Dendritic cell treated with granulocyte-macrophage colony-stimulating factor and Interleukin-4, amounts not matched to agents 40 ng/mL and 50 ng/mL, for 4 days (primary cell): ENCODE measurements at regions not wholly inside any gene's neighbourhood (a gene's known extent, or its start where the extent isn't known, plus 50 kb on each side); places are given as distances from the start of the nearest gene placed in this dataset.

Experiments
- H3K27ac Mint-ChIP-seq: one replicate; pipeline ENCODE4 v1.8.0; 2022; ENCODE audit warnings: mild to moderate bottlenecking, mixed read lengths
- H3K27me3 Mint-ChIP-seq: one replicate; pipeline ENCODE4 v1.8.0; 2022; ENCODE audit warnings: mild to moderate bottlenecking, mixed read lengths
- H3K36me3 Mint-ChIP-seq: one replicate; pipeline ENCODE4 v1.8.0; 2022; ENCODE audit warnings: low read depth, mixed read lengths
- H3K4me1 Mint-ChIP-seq: one replicate; pipeline ENCODE4 v1.8.0; 2022; ENCODE audit warnings: low read depth, mixed read lengths
- H3K4me3 Mint-ChIP-seq: one replicate; pipeline ENCODE4 v1.8.0; 2022; ENCODE audit warnings: mild to moderate bottlenecking, moderate library complexity, mixed read lengths
- H3K9me3 Mint-ChIP-seq: one replicate; pipeline ENCODE4 v1.8.0; 2022; ENCODE audit warnings: mixed read lengths
- intact Hi-C: fragments of 100-400 bp; cut with micrococcal nuclease; formaldehyde crosslinking; loops from one replicate; pipeline ENCODE4 v1.15.0; 2022

DNA sequence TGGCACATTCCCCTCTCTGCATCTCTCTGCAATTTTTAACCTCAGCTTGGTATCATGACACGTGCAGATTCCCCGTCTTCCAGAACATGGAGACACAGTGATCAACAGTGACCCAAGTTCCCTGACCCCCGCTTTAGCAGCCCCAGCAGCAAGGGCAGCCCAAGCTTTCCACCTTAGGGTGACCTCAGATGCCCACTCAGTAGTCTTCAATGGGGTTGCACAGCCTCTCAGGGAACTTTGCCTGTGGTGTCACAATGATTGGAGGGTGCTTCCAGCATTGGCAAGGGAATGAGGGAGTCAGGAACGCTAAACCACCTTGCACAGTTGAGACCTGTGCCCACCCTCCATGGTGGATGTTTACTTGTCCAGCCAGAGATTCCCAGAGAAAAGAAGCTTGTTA lies 287.1 kb upstream of the CDH4 start:
- intact Hi-C loops, result no loop called here
- H3K4me3 Mint-ChIP-seq, result no peak overlapping the region
- H3K27ac Mint-ChIP-seq, result no peak overlapping the region
- H3K36me3 Mint-ChIP-seq, result no peaks in the 10 kb centered on the region
- peaks cover 6% of the 10 kb centered on the region for H3K9me3 Mint-ChIP-seq
- H3K27me3 Mint-ChIP-seq, result peaks cover 6% of the 10 kb centered on the region
- no peaks in the 10 kb centered on the region for H3K4me1 Mint-ChIP-seq

DNA sequence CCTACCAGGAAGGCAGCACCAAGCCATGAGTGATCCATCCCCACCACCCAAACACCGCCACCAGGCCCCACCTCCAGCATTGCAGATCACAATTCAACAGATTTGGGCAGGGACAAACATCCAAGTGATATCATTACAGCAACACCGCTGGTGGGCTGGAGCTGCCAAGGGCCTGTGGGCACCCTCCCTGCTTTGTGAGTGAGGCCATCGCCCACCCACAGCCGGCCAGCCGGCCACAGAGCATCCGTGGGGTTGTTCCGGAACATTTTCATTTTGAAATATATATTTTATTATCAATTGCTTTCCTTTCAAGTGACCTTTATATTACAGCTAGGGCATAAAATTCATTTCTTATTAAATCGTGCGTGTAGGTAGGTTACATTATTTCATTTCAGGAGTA lies 286.0 kb upstream of the CDH4 start:
- Mint-ChIP-seq H3K27ac (no peak overlapping the region), H3K4me1 (no peaks in the 10 kb centered on the region), H3K9me3 (peaks cover 6% of the 10 kb centered on the region), H3K36me3 (no peaks in the 10 kb centered on the region), H3K27me3 (peaks cover 6% of the 10 kb centered on the region), H3K4me3 (no peak overlapping the region)
- intact Hi-C loops, result no loop called here

DNA sequence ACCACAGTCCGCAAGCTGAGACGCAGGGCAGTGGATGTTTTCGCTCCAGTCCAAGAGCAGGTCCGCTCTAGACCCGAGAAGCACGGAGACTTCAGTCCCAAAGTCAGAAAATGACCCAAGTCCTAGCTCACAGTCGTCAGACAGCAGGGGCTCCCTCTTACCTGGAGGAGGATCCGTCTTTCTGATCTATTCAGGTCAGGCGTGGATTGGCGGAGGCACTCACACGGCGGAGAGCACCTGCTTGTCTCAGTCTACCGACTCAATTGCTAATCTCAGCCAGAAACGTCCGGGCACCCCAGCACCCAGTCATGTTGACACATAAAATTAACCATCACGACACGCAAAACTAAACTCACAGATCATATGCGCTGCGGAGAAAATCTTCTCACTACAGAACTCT lies 285.3 kb upstream of the CDH4 start:
- H3K27me3 Mint-ChIP-seq, result peaks cover 6% of the 10 kb centered on the region
- no peak overlapping the region for H3K27ac Mint-ChIP-seq
- H3K36me3 Mint-ChIP-seq, result no peaks in the 10 kb centered on the region
- intact Hi-C loops, result no loop called here
- H3K9me3 Mint-ChIP-seq, result peaks cover 6% of the 10 kb centered on the region
- H3K4me1 Mint-ChIP-seq, result no peaks in the 10 kb centered on the region
- H3K4me3 Mint-ChIP-seq, result no peak overlapping the region

DNA sequence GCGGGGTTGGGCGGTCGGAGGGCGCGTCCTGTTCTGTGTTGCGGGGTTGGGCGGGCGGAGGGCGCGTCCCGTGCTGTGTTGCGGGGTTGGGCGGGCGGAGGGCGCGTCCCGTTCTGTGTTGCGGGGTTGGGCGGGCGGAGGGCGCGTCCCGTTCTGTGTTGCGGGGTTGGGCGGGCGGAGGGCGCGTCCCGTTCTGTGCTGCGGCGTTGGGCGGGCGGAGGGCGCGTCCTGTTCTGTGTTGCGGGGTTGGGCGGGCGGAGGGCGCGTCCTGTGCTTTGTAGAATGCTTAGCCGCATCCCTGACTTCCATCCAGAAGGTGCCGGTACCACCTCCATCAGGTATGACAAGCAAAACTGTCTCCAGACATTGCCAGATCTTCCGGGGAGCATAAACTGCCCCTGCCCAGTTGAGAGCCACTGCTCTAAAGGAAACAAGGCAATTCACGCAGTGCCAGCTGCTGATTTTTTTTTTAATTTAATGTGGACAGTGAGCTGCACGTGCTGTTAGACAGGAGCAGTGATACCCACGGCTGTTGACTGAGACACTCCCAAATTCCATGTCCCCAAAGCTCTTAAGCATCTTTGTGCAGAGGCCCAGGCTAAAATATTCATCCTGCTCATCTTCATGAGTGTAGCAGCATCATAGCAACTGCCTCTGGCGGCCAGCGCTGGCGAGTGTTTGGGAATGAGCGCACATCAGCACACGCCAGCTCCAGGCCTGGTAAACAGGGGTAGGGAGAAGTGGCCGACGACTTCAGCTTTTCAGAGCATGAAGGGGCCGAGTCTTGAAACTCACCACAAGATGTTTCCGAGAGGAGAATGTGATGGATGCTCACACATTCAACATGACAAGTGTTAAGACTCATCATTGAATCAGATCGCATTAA lies 284.4 kb upstream of the CDH4 start:
- no peak overlapping the region for H3K4me3 Mint-ChIP-seq

DNA sequence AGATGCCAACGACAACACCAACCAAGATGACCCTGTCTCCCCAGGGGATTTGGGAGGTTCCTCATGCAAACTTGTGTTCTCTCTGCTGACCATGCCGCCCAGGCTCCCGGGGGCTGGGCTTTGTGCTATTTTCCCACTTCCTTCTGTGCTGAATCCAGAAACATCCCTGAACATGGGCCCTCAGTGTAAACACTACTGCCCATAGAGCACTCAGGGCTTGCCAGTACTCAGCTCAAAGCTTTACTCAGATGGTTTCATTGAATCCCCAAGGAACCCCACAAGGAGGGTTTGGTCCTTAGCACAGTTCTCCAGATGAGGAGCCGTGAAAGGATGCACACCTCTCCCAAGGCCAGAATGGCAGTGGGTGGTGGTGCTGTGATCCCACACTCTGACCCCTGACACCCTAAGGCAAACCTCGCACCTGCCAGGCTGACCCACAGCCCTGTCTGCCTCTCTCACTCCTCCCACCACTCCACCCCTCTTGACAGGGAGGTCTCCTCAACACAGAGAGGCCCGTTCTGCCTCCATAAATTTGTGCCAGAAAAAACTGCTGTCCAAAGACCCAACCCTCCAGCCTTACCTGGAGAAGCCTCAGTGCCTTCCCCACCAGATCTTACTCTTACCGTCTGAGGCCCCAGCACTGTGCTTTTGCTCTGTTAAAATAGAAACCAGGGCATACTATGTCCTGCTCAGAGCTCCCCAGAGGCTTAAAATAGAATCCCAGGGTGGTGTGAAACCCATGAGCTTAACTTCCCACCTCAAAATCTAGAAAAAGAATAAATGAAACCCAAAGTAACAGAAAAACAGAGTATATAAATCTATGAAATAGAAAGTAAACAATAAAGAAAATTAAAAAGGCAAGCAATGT lies 283.0 kb upstream of the CDH4 start:
- no peak overlapping the region for H3K4me3 Mint-ChIP-seq
- no peaks in the 10 kb centered on the region for H3K36me3 Mint-ChIP-seq
- intact Hi-C loops, result no loop called here
- H3K4me1 Mint-ChIP-seq, result no peaks in the 10 kb centered on the region
- peaks cover 6% of the 10 kb centered on the region for H3K27me3 Mint-ChIP-seq
- no peak overlapping the region for H3K27ac Mint-ChIP-seq
- H3K9me3 Mint-ChIP-seq, result peaks cover 6% of the 10 kb centered on the region

More for the DNA sequence above, 284.4 kb upstream of the CDH4 start:
- no peak overlapping the region for H3K27ac Mint-ChIP-seq
- peaks cover 6% of the 10 kb centered on the region for H3K9me3 Mint-ChIP-seq
- no peaks in the 10 kb centered on the region for H3K36me3 Mint-ChIP-seq
- H3K27me3 Mint-ChIP-seq, result peaks cover 6% of the 10 kb centered on the region
- H3K4me1 Mint-ChIP-seq, result no peaks in the 10 kb centered on the region
- intact Hi-C loops, result no loop called here

DNA sequence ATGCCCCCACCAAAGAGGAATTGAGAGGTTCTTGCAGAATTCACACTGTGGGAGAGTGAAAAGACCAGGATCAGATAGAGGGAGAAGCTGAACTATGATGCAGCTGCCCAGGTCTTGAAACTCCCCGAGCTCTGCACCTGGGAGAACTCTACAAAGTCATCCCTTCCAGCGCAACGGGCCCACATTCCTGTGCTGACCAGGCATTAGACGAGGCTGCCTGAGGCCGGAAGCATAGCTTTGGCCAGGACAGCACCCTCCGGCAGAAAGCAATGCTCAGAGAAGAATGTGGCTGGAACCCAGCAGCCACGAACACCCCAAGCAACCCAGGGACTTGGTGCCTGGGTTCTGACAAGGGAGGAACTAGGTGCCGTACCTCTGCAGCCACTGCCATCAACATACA lies 281.5 kb upstream of the CDH4 start:
- no peaks in the 10 kb centered on the region for H3K4me1 Mint-ChIP-seq
- no peak overlapping the region for H3K4me3 Mint-ChIP-seq
- no peaks in the 10 kb centered on the region for H3K36me3 Mint-ChIP-seq
- H3K27ac Mint-ChIP-seq, result no peak overlapping the region
- H3K9me3 Mint-ChIP-seq, result peaks cover 6% of the 10 kb centered on the region
- peaks cover 6% of the 10 kb centered on the region for H3K27me3 Mint-ChIP-seq
- intact Hi-C loops, result no loop called here

DNA sequence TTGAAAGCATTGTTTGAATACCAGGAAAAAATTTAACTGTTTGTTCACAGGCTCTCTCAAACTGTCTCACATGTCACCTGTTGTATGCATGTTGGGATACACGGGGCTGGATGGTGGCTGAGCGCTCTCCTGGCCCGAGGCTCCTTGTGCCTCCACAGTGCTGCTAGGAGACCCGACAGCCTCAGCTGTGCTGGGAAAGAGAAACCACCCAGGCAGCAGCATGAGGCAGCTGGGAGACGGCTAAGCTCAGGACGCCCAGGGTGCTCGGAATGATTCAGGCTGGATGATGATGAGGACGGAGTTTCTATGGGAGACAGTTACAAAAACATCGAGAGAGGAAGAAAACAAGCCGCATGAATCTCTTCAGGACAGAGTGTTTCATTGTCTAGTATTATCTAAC lies 278.0 kb upstream of the CDH4 start:
- Mint-ChIP-seq H3K9me3 (peaks cover 2% of the 10 kb centered on the region), H3K27ac (no peak overlapping the region), H3K4me3 (no peak overlapping the region), H3K36me3 (no peaks in the 10 kb centered on the region), H3K4me1 (no peaks in the 10 kb centered on the region), H3K27me3 (no peaks in the 10 kb centered on the region)
- intact Hi-C loops, result no loop called here

DNA sequence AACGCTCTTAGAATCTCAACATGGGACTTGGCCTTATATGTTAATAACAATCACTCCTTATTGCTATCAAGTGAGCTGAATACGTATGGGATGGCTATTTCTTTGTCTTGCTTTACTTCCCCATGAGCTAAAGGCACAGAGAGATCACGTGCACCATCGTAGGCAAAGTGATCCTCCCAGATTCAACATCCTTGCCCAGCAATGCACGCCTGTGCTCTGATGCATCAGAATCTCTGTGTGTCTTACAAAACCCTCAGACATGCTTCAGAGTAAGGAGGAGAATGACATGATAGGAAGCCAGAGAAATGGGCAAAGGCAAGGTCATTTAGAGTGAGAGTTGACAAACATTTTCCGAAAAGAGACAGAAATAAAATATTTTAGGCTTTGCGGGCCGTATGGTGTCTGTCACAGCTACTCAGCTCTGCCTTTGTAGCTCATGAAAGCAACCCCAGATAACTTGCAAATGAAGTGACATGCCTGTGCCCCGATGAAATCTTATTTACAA lies 277.6 kb upstream of the CDH4 start:
- Mint-ChIP-seq H3K4me3 (no peak overlapping the region), H3K27me3 (no peaks in the 10 kb centered on the region), H3K36me3 (no peaks in the 10 kb centered on the region), H3K27ac (no peak overlapping the region), H3K9me3 (peaks cover 7% of the 10 kb centered on the region), H3K4me1 (no peaks in the 10 kb centered on the region)
- intact Hi-C loops, result no loop called here

DNA sequence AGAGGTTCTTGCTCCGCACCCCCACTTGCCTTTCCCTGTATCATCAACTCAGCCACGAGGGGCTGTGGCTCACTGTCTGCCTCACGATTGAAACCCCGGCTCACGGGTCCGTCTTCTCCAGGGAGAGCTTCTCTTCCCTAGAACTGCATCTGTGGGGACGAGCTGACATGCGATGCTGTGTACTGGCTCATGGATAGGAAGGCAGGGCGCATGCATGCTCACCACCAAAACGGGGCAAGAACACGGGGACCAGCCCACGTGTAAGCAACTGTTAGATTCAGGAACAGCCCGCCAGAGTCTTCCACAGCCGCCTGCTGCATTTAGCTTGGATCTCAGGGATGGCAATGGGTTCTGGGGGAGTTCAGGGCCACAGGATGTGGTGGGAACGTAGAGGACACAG lies 275.9 kb upstream of the CDH4 start:
- Mint-ChIP-seq H3K4me3 (no peak overlapping the region), H3K4me1 (no peaks in the 10 kb centered on the region), H3K27ac (no peak overlapping the region), H3K9me3 (peaks cover 19% of the 10 kb centered on the region), H3K27me3 (no peaks in the 10 kb centered on the region), H3K36me3 (no peaks in the 10 kb centered on the region)
- intact Hi-C loops, result no loop called here

DNA sequence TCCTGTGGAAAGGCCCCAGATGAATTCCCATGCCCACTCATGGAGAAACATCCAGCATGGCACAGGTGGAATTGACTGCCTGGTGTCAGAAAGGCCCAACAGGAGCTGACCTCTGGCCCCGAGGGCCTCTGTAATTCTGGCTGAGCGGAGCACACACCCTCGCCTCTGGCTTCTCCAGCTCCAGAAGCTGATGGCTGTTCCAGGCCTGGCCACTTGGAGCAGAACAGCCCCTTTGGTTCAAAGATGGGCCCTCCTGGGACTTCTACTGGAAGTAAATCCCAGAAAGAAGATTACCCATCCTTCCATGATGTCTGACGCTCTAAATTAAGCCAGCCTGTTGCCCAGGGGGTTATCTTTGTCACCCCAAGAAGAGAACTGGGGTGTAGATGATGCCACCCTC lies 275.1 kb upstream of the CDH4 start:
- intact Hi-C loops, result no loop called here
- H3K27me3 Mint-ChIP-seq, result no peaks in the 10 kb centered on the region
- peaks cover 19% of the 10 kb centered on the region for H3K9me3 Mint-ChIP-seq
- H3K27ac Mint-ChIP-seq, result no peak overlapping the region
- no peaks in the 10 kb centered on the region for H3K36me3 Mint-ChIP-seq
- no peak overlapping the region for H3K4me3 Mint-ChIP-seq
- no peaks in the 10 kb centered on the region for H3K4me1 Mint-ChIP-seq

DNA sequence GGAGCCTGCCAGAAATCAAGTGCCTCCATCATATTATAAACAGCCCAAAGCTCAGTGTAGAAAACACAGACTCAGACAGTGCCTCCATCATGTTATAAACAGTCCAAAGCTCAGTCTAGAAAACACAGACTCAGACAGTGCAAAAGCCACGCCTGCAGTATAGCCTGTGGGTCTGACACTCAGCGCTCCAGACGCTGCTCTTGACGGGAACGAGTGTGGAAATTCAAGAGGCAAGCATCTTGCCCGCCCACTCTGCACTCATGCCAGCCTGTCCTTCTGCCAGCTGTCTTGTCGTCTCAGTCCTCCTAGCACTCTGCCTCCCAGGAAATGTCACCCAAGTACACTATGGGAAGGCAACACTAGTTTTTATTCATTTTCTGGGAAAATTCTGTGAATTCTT lies 274.2 kb upstream of the CDH4 start:
- Mint-ChIP-seq H3K27ac (no peak overlapping the region), H3K36me3 (no peaks in the 10 kb centered on the region), H3K4me3 (no peak overlapping the region), H3K4me1 (no peaks in the 10 kb centered on the region), H3K9me3 (peaks cover 19% of the 10 kb centered on the region), H3K27me3 (no peaks in the 10 kb centered on the region)
- intact Hi-C loops, result no loop called here

DNA sequence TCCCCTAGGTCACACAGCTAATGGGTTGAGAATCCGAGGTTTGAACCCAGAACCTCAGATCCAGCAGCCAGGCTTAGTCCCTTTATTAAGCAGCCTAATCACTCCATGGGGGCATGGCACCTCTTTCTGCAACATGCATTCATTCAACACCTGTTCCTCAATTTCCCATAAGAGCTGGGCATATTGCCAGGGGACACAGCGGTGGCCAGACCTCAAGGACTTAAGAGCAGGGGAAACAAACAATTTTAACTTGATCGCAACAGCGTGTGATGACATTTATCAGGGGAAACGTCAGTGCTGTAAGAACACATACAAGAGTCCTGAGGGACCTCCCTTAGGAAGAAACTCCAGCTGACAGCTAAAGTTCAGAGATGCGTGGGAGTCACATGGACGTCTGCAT lies 267.4 kb upstream of the CDH4 start:
- H3K27ac Mint-ChIP-seq, result no peak overlapping the region
- intact Hi-C loops, result no loop called here
- no peaks in the 10 kb centered on the region for H3K4me1 Mint-ChIP-seq
- no peaks in the 10 kb centered on the region for H3K27me3 Mint-ChIP-seq
- peaks cover 16% of the 10 kb centered on the region for H3K9me3 Mint-ChIP-seq
- H3K4me3 Mint-ChIP-seq, result no peak overlapping the region
- H3K36me3 Mint-ChIP-seq, result no peaks in the 10 kb centered on the region

DNA sequence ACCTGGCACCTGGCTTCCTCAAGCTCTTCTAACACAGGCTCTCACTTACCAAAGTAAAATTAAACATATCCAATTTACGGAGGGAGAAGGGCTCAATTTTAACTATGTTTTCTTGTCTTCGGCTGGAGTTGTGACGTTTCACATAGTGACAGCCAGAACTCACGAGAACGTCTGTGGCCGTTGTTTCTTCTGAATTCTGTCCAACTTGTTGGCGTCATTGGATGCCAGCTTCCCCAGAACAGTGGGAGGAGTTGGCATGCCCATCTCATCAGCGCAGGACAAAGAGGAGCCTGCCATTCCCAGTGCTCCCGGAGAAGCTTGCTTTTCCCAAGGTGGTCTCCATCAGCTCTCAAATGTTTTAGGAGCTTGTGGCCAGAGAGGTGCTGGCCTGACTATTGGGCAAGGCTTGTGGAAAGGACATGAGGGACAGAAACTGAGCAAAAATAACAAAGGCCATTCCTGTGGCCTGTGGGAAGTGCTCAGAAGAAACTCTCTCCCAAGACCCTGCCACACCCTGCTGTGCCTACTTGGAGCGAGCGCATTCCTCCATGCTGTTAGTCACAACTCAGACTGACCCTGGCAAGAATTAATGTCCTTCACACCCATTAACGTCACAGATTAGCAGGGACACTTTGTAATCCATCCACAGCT lies 265.4 kb upstream of the CDH4 start:
- Mint-ChIP-seq H3K27ac (no peak overlapping the region), H3K9me3 (peaks cover 6% of the 10 kb centered on the region), H3K27me3 (no peaks in the 10 kb centered on the region), H3K36me3 (no peaks in the 10 kb centered on the region), H3K4me3 (no peak overlapping the region), H3K4me1 (no peaks in the 10 kb centered on the region)
- intact Hi-C loops, result no loop called here

DNA sequence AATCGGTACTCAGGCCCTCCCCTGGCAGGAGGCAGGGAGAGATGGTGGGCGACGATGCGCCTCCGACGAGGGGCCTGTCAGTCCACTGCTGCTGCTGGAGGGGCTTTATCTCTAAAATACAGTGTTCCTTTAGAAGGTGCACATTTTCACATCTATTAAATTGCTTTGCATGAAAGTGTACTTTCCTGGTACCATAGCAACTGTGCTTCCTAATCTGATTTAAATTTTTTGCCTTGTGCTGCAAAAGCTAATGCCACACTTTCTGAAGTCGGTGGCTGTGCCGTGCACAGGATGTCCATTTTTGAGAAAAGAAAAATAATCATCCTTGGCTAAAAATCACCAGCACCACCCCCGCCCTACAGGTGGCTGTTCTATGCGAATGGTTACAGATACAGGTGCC lies 262.0 kb upstream of the CDH4 start:
- no peaks in the 10 kb centered on the region for H3K36me3 Mint-ChIP-seq
- intact Hi-C loops, result no loop called here
- H3K9me3 Mint-ChIP-seq, result peaks cover under 1% of the 10 kb centered on the region
- H3K27ac Mint-ChIP-seq, result no peak overlapping the region
- H3K4me3 Mint-ChIP-seq, result no peak overlapping the region
- H3K4me1 Mint-ChIP-seq, result no peaks in the 10 kb centered on the region
- no peaks in the 10 kb centered on the region for H3K27me3 Mint-ChIP-seq
